Smooth muscle cell (in vitro differentiated cells): ENCODE measurements at regions not wholly inside any gene's neighbourhood (a gene's known extent, or its start where the extent isn't known, plus 50 kb on each side); places are given as distances from the start of the nearest gene placed in this dataset.

ENCODE experiments used
- DNase-seq: peaks from one replicate; lab custom pipeline; 2025; ENCODE audit not compliant: unreplicated experiment; lab: John Stamatoyannopoulos, UW
- H2AFZ ChIP-seq: fragments of 200-600 bp; sonication (generic); 2 replicates; pipeline ENCODE4 v1.6.0; 2016; ENCODE audit warnings: antibody characterized with exemption, low read depth, mild to moderate bottlenecking
- H3F3A ChIP-seq: fragments of 200-600 bp; sonication (generic); 2 replicates; pipeline ENCODE4 v1.6.0; 2017; ENCODE audit warnings: antibody characterized with exemption, low read depth
- H3K27ac ChIP-seq: fragments of 200-600 bp; sonication (generic); 2 replicates; pipeline ENCODE4 v1.5.1; 2016; ENCODE audit warnings: low read depth, mild to moderate bottlenecking
- H3K27me3 ChIP-seq: fragments of 200-600 bp; sonication (generic); 2 replicates; pipeline ENCODE4 v1.6.1; 2016; ENCODE audit warnings: low read depth, mild to moderate bottlenecking
- H3K36me3 ChIP-seq: fragments of 200-600 bp; sonication (generic); 2 replicates; pipeline ENCODE4 v1.5.1; 2016; ENCODE audit warnings: low read depth
- H3K4me1 ChIP-seq: fragments of 200-600 bp; sonication (generic); 2 replicates; pipeline ENCODE4 v1.5.1; 2016; ENCODE audit warnings: low read depth
- H3K4me2 ChIP-seq: fragments of 200-600 bp; sonication (generic); 2 replicates; pipeline ENCODE4 v1.6.0; 2016; ENCODE audit warnings: mild to moderate bottlenecking
- H3K4me3 ChIP-seq: fragments of 200-600 bp; sonication (generic); 2 replicates; pipeline ENCODE4 v1.5.1; 2016; ENCODE audit warnings: mild to moderate bottlenecking
- H3K79me2 ChIP-seq: fragments of 200-600 bp; sonication (generic); 2 replicates; pipeline ENCODE4 v1.6.0; 2016; ENCODE audit warnings: low read depth, mild to moderate bottlenecking
- H3K9ac ChIP-seq: fragments of 200-600 bp; sonication (generic); 2 replicates; pipeline ENCODE4 v1.6.0; 2016; ENCODE audit warnings: low read depth
- H3K9me3 ChIP-seq: fragments of 200-600 bp; sonication (generic); replicated peaks from 2 replicates; pipeline ENCODE4 v1.5.1; 2016; ENCODE audit warnings: low read depth
- H4K20me1 ChIP-seq: fragments of 200-600 bp; sonication (generic); 2 replicates; pipeline ENCODE4 v1.6.0; 2016; ENCODE audit warnings: low read depth
- WGBS: methylation state at CpG from one replicate; pipeline ENCODE4 v1.1.7; 2016; ENCODE audit warnings: low lambda C conversion rate; 5-methylcytosine and 5-hydroxymethylcytosine counted together
- TF ChIP-seq, protein P1 (sequence below): fragments of 200-600 bp; sonication (generic); IDR thresholded peaks from 2 replicates; pipeline ENCODE4 v1.5.1; 2017; ENCODE audit warnings: borderline replicate concordance, mild to moderate bottlenecking, antibody characterized with exemption; ENCODE audit not compliant: insufficient read depth, poor library complexity, severe bottlenecking

- no peaks in the 10 kb centered on the region for H4K20me1 ChIP-seq
- no peaks in the 10 kb centered on the region for H3K27me3 ChIP-seq
- no peak overlapping the region for H3K9ac ChIP-seq
- TF ChIP-seq, protein P1, sequence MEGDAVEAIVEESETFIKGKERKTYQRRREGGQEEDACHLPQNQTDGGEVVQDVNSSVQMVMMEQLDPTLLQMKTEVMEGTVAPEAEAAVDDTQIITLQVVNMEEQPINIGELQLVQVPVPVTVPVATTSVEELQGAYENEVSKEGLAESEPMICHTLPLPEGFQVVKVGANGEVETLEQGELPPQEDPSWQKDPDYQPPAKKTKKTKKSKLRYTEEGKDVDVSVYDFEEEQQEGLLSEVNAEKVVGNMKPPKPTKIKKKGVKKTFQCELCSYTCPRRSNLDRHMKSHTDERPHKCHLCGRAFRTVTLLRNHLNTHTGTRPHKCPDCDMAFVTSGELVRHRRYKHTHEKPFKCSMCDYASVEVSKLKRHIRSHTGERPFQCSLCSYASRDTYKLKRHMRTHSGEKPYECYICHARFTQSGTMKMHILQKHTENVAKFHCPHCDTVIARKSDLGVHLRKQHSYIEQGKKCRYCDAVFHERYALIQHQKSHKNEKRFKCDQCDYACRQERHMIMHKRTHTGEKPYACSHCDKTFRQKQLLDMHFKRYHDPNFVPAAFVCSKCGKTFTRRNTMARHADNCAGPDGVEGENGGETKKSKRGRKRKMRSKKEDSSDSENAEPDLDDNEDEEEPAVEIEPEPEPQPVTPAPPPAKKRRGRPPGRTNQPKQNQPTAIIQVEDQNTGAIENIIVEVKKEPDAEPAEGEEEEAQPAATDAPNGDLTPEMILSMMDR: no peak
- no peaks in the 10 kb centered on the region for H3K36me3 ChIP-seq
- H2AFZ ChIP-seq: no peak overlapping the region
- no peaks in the 10 kb centered on the region for H3K79me2 ChIP-seq
- H3K4me2 ChIP-seq: peak overlapping the region; percentile 65
- no peaks in the 10 kb centered on the region for H3F3A ChIP-seq
- no peak for DNase-seq
- peaks cover 5% of the 10 kb centered on the region for H3K9me3 ChIP-seq
- H3K4me1 ChIP-seq: no peaks in the 10 kb centered on the region
- H3K27ac ChIP-seq: peak overlapping the region; percentile 66
- no peak overlapping the region for H3K4me3 ChIP-seq
- 64% methylated on average over 3 of the region's 3 CpGs for WGBS
These were observed 162.0 kb downstream of the KLF6 start for GRCh38 chr10:3622845-3623621.

GRCh38 chr10:3622427-3622826, 162.6 kb downstream of the KLF6 start:
- no peaks in the 10 kb centered on the region for H4K20me1 ChIP-seq
- no peak overlapping the region for H3K4me3 ChIP-seq
- TF ChIP-seq, protein P1: no peak
- no peak overlapping the region for H3K9ac ChIP-seq
- no peak overlapping the region for H2AFZ ChIP-seq
- H3F3A ChIP-seq: no peaks in the 10 kb centered on the region
- no peaks in the 10 kb centered on the region for H3K4me1 ChIP-seq
- H3K27me3 ChIP-seq: no peaks in the 10 kb centered on the region
- no peaks in the 10 kb centered on the region for H3K79me2 ChIP-seq
- H3K27ac ChIP-seq: no peak overlapping the region
- 94% methylated on average over 2 of the region's 2 CpGs for WGBS
- no peak for DNase-seq
- peaks cover 5% of the 10 kb centered on the region for H3K9me3 ChIP-seq
- H3K4me2 ChIP-seq: no peak overlapping the region
- H3K36me3 ChIP-seq: no peaks in the 10 kb centered on the region

GRCh38 chr10:3620818-3621217, 164.2 kb downstream of the KLF6 start:
- no peak overlapping the region for H3K4me2 ChIP-seq
- TF ChIP-seq, protein P1: no peak
- no peak overlapping the region for H3K27ac ChIP-seq
- no peak overlapping the region for H3K4me3 ChIP-seq
- H3F3A ChIP-seq: no peaks in the 10 kb centered on the region
- H3K4me1 ChIP-seq: no peaks in the 10 kb centered on the region
- H3K27me3 ChIP-seq: no peaks in the 10 kb centered on the region
- H4K20me1 ChIP-seq: no peaks in the 10 kb centered on the region
- no peak overlapping the region for H3K9ac ChIP-seq
- no peaks in the 10 kb centered on the region for H3K79me2 ChIP-seq
- no peak overlapping the region for H2AFZ ChIP-seq
- H3K9me3 ChIP-seq: peaks cover 5% of the 10 kb centered on the region
- DNase-seq: no peak
- H3K36me3 ChIP-seq: no peaks in the 10 kb centered on the region
- 95% methylated on average over 2 of the region's 2 CpGs for WGBS

DNA sequence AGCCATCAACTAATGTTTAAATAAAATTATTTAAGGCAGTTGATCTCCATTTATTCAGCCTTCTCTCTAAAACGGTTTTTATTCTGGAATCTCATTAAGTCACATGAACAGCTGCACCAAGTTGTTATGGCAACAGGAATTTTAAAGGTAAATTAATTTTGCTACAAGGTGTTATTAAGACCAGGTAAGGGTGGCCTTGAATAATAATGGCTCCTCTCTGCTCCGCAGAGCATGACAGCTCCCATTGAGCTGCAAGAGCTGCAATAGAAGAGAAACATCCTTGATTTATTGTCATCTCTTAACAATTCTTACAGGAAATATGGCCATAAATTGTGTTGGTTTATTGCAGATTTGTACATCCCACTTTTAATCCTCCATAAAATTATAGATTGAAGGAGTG, 165.8 kb downstream of the KLF6 start:
- Histone ChIP-seq H3K4me1 (no peaks in the 10 kb centered on the region), H3K4me2 (no peak overlapping the region), H3K4me3 (no peak overlapping the region), H3F3A (no peaks in the 10 kb centered on the region), H3K36me3 (no peaks in the 10 kb centered on the region), H3K9me3 (peaks cover 5% of the 10 kb centered on the region), H3K79me2 (no peaks in the 10 kb centered on the region), H2AFZ (no peak overlapping the region), H3K9ac (no peak overlapping the region), H4K20me1 (no peaks in the 10 kb centered on the region), H3K27me3 (no peaks in the 10 kb centered on the region), H3K27ac (no peak overlapping the region)
- no peak for DNase-seq
- WGBS: 89% methylated on average over 2 of the region's 2 CpGs
- TF ChIP-seq, protein P1: no peak
